ENCODE measurements at regions not wholly inside any gene's neighbourhood (a gene's known extent, or its start where the extent isn't known, plus 50 kb on each side); places are given as distances from the start of the nearest gene placed in this dataset.

DNA sequence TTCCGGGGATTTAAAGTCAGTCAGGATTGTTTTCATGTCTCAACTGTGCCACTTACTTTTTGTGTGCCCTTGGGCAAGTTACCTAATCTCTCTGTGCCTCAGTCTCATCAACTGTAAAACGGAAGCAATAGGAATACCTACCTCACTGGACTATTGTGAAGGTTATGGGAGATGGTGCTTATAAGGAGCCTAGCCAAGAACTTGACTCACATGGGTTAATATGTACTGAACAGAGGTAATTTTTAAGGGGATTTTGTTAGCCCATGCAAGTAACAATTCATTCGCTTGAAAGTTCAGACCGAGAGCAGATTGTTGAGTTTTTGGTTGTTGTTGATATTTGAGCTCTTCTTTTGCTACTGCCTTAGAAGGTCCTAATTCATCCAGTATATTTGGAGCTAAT lies 202.9 kb downstream of the ZNF365 start:
- TF ChIP-seq POLR2AphosphoS5 (IDR thresholded peaks at IDR 0.05; ENCODE audit: borderline replicate concordance, low read depth, low read length): no peak
- no peak for TF ChIP-seq EZH2 (IDR thresholded peaks at IDR 0.05)
- no peak for TF ChIP-seq FOXP2 (optimal IDR thresholded peaks at IDR 0.05; ENCODE audit: control extremely low read depth, extremely low read length, insufficient read depth)
